GM19397 (cell line): ENCODE measurements at regions not wholly inside any gene's neighbourhood (a gene's known extent, or its start where the extent isn't known, plus 50 kb on each side); places are given as distances from the start of the nearest gene placed in this dataset.

Experiments
- ATAC-seq: cut with Tn5 transposase; IDR thresholded peaks from one replicate; pipeline ENCODE4 v1.9.1; 2021; ENCODE audit warnings: mild to moderate bottlenecking, moderate library complexity; ENCODE audit not compliant: unreplicated experiment

DNA sequence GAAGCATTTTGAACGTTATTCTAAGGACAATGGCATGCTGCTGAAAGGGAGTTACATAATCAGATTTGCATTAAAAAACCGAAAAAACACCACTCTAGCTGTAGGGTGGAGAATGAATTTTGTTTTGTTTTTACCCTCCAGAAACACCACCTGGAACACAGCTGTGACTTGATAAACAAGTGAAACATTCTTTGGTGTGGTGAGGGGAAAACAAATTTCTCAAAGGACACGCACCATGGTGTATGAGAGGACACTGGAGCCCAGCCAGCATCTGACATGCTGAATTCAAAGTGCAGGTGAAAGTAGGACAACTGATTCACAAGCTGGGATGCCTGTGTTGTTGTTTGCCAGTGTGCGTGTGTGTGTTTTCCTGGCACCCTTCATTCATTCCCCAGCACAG lies 554.5 kb upstream of the TBL1XR1 start:
- ATAC-seq = no peak

DNA sequence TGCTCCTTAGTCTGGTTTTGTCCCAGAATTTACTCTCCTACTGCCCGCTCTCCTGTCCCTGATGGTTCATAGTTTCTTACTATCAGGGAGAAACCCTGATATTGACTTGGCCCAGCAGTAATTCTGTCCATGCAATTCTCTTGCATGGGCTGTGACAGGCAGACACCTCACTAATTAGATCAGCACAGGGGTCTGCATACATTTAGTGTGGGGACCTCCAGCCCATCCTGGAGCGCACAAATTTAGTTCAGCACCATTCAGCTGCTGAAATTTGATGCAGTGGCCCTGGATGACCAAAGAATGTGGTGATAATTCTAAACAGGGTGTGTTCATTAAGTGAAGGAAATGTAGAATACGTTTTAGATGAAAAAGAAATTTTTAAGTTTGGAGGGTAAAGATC lies 555.5 kb upstream of the TBL1XR1 start:
- no peak for ATAC-seq

DNA sequence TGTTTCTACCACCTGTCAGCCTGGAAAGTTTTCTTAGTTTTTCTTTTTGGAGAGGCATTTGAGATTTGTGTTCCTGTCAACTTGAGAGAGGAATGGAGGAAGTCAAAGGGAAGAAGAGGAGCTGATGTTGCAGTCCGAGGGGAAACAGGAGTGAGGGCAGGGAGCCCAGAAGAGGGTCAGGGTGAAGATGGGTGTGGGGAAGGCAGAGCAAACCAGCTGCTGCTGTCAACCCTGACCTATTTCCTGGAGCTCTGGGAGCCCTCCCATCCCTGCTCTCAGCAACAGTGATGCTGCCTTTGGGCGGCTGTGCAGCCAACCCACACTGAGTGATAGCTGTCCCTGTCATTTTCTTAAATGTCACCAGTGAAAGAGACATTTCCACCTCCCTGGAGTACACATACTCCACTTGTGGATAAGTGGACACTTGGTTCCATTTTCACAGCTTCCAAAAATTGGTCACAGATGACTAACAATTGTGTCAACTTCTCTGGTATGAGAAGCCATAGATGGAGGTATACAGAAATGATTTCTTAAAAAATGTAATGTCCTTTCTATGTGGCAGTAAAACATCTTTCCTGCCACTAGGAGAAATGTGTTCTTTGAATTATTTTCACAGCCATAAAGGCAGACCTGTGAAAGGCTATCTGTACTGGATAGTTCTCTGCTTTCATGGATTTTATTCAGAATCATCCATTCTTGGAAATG lies 556.3 kb upstream of the TBL1XR1 start:
- ATAC-seq = no peak

DNA sequence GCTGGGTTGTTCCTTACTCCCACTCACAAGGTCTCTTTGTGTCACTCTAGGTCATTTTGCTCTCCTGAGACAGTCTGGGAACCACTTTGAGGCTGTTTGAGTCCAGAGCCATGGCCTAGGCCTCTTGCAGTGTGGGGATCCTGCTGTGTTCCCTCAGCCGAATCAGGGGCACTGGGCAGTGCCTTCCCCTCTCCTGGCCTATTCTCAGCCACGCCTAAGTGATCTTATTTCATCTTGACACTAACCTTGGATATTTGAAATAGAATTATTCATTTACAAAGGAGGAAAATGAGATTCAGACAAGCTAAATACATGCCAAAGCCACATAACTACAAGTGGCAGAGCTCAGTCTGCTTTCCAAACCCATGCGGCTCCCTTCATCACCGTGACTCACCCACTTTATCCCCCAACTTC lies 557.2 kb upstream of the TBL1XR1 start:
- no peak for ATAC-seq

DNA sequence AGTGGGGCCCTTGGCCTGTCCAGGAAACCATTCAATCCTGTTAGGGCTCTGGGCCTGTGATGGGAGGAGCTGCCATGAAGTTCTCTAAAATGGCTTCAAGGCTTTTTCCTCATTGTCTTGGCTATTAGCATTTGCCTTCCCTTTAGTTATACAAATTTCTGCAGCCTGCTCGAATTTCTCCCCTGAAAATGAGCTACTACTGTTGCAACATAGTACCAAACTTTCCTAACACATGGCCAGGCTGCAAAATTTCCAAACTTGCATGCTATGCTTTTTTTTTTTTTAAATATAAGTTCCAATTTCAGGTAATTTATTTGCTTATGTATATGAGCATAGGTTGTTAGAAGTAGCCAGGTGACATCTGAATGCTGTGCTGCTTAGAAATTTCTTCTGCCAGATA lies 560.8 kb upstream of the TBL1XR1 start:
- ATAC-seq = no peak

DNA sequence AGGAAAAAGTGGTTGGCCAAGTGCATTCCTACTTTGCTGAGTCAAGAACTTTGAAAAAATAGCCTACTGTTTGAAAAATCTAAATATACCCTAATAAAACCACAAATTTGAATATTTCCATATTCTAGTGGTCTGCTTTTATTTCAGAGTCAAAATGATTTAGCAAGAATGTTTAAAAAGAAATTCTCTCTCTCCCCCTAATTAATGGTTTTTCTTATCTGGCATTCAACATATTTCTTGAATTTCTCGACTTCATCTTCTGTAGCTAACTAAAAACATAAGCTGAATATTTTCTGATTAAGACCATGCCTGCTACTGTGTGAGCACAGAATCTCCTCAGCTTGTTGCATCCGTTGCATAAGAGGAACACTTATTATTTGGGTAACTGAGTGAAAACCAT lies 563.5 kb upstream of the TBL1XR1 start:
- no peak for ATAC-seq

DNA sequence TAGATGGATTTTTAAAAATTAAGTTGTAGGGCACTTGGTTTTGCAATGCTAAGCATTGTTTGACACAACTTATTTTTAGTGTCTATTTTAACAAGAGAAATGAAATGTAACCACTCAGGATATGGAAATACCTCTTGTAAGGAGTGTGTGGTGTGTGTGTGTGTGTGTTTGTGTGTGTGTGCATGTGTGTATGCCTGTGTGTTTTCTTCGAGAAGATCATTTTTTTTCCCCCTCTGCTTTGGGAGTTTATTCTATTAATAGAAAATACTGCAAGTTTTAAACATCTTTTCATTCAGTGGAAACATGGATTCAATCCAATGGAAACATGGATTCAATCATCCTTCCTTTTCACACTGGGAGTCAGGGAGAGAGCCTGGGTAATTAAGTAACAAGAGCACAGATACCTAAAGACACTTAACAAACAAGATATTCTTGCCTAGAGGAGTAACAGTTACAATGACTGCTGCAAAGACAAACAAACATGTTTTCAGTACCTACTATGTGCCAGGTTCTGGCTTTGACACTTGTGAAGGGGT lies 567.2 kb upstream of the TBL1XR1 start:
- no peak for ATAC-seq

DNA sequence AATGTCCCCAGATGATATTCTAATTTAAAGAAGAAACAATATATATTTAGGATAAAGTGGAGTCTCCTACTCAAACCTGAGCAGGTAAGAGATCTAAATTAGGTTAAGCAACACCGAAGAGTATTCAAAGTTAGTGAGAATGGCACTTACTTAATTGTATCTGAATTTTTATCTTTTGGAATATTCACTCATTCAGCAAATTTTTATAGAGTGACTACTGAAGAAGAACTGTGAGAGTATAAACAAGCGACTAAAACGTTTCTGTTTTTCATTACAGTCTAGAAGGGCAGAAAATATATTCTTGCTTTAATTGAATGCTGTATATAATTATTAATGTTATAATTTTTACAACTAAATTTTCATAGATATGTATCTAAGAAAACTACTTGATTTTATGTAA lies 567.7 kb upstream of the TBL1XR1 start:
- ATAC-seq = no peak

DNA sequence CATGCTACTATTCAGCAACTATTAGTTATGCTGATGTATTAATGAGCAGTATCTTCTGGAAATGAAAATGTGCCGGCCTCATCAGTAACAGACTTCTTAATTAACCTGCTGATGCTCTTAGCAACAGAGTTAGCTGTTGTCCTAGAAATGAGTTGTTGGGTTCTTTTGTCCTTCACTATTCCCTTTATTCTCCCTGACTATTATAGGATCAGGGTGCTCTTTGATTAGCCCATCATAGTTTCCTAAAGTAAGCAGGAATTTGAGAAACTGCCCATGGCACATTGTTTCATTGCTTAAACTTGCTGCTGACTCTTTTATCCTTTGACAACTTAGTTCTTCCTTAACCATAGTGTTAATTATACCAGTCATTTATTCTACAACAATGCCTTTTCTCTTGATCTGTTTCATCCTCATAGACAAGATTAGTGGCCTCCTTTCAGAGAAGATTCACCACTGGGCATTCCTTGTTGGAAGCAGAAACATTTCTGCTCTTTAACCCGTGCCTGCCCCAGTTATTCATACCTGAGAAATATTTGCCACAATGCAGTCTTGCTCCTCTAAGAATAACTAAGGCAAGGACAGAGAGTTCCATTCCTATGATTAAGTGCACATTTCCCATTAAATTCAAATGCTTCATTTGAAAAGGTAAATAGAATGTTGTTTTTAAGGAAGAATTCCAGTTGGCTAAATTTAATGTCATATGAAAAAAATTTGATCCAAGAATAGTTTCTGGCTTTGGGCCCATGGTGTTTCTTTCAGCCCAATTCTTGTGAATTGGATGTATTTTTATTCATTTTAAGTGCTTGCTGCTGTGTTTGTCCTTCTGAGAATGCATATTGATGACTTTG lies 573.3 kb upstream of the TBL1XR1 start:
- no peak for ATAC-seq

DNA sequence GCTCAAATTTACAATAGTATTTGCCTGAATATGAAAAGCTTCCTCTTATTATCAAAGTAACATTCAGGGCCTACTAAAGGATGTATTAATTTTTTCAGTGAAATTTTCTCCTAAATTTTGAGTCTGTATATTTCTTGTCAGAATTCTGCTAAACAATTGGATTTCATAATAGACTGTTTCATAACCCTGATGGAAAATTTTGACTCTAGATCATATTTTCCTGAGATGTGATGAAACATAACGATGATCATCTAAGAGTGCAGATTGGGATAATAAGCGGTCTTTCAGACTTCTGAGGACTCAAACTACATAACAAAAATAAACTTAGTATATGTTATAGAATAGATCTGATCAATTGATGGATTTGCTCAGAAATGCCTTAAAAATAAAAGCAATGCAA lies 574.5 kb upstream of the TBL1XR1 start:
- ATAC-seq = no peak

DNA sequence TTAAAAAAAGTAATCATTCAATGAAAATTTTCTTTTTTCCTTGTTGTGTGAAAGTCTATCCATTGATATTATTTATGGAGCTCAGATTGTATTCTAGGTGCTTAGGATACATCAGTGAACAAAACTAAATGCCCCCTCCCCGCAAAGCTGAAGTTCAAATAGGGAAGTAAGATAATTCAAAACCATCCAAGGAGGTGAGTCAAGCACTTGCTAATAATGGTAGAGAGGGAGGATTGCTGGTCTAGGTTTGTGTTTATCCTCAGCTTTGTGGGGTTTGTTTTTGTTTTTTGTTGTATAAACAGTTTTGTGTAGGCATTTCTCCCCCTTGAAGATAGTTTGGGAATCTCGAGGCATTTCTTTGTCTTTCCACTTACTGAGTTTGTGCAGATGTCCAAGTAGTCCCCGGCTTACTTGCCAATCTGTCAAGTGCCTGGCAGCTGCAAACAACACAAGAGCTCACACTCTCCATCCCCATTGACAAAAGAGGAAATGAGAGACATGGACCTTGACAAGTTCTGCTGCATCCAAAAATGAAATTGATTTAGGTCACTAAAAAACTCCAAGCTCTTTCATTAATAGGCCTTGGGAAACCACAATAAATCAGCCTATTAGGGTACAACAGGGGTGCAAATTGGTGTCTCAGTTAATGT lies 575.8 kb upstream of the TBL1XR1 start:
- no peak for ATAC-seq

DNA sequence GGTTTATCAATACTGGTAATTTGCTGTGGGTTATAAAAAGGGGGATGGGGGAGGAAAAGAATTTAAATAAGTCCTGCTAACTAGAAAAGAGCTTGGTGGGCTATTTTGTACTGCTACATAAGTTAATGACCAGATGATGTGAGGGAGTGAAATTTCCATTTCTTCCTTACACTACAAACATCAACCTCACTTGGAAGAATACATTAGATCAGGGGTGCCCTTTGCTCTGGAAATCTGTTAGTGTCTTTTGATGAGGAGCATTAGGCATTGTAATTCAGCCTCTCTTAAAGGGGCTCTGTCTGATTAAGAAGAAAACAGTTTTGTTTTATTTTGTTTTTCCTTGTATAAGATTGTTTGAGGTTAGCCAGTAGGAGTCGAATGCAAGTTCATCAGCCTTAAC lies 576.4 kb upstream of the TBL1XR1 start:
- no peak for ATAC-seq

DNA sequence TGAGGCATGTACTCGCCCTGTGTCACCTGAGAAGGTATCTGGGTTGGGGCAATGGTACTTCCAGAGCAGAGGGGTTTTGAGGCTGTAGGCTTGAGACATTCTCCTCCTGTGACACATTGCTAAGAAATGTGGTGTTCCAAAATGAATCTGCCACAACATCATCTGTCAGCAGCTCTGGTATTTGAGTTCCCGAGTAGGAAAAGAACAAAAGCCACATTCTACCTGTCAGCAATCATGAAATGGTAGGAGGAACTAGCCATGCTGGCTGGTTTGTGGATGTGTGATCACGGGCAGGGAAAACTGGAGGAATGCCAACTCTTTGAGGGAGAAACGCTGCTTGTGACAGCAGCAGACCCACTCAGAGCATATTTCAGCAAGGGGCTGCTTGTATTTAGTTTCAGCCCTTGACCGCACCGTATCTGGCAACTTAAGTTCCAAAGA lies 579.4 kb upstream of the TBL1XR1 start:
- ATAC-seq = no peak

DNA sequence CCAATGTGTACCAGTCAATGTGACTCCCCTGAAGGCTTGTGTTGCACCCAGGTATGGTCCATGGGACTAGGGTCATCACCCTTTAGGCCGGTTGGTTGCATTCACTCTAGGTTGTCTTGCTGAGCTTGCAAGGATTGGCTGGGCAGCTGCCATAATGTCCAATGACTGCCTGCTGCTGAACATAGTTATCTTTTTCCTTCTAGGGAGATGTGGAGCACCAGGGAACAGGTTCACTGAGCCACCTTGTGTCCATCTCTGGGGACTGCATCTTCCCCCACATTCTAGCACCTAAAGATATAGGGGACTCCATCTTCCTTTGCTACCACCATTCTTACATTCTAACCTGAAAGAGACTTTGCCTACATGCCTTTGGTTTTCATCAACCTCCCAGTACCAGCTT lies 580.4 kb upstream of the TBL1XR1 start:
- peak; percentile 78 for ATAC-seq

DNA sequence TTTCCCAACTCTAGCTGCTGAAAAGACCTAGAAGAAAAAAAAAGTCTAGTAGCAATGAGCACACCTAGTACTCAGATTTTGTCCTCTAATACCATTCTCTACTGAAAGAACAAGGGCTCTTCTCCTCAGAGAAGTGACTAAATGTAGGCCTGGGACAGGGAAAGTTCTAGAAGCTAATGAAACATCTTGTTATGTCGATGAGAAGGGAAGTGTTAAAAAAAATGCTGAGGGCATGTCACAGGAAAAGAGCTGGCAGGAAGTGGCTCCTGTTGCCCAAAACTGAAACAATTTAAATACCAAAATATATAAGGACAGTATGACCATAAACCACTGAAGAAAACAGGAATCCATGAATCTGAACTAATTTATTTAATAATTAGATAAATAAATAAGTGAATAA lies 581.4 kb upstream of the TBL1XR1 start:
- ATAC-seq = no peak

DNA sequence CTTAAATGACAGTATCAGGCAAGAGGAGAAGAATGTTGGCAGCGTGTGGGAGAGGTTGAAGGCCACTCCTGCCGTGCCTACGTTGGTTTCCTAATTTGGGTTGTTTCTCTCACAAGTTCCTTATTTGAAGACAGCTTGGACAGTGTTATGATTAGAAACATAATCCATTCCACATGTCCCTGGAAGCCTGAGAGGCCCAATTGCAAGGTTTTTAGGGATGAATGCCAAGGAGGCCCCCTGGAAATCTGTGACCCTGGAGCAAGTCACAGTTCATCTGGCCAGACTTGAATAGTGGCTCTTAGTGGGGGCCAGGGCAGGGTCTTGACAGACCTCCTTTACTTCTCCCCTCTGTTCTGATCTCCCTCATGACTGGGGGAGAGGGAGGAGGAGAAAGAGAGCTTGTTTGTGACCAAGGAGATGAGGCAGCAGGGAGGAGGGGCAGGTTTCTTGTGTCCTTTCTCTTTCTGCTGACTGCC lies 584.4 kb upstream of the TBL1XR1 start:
- no peak for ATAC-seq

DNA sequence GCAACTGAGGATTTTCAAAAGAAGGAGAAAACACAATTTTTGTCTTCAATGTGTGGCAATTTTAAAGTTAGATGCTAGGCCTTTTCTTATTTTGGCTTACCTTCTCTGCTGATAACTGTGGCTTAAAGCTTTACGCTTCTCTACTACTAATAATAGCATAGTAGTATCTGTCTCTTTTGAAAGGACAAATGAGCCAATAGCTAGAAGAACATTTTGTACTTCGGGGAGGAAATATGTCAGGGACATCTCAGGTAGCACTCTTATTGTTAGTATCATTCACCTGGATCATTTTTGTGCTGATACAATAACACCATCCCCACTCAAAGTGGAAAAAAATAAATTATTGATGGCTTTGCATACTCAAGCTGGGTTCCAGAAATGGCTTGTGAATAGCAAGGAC lies 586.1 kb upstream of the TBL1XR1 start:
- ATAC-seq = no peak

DNA sequence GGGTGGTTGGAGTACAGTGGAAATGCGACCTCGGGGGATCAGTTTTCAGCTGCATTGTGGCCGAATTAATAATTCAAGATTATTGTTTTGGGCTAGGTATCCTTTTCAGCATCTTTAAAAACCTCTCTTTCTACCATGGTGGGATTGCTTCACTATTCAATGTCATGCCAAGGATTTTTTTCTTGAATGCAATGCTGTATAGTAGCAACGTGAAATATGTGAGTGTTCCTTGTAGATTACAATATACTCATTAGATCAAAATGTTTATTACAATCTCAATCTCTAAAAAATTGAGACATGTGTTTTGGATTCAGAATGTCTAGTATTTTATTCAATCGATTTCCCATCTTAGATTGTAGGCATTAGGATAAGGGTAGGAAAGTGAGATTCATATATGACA lies 586.5 kb upstream of the TBL1XR1 start:
- no peak for ATAC-seq

DNA sequence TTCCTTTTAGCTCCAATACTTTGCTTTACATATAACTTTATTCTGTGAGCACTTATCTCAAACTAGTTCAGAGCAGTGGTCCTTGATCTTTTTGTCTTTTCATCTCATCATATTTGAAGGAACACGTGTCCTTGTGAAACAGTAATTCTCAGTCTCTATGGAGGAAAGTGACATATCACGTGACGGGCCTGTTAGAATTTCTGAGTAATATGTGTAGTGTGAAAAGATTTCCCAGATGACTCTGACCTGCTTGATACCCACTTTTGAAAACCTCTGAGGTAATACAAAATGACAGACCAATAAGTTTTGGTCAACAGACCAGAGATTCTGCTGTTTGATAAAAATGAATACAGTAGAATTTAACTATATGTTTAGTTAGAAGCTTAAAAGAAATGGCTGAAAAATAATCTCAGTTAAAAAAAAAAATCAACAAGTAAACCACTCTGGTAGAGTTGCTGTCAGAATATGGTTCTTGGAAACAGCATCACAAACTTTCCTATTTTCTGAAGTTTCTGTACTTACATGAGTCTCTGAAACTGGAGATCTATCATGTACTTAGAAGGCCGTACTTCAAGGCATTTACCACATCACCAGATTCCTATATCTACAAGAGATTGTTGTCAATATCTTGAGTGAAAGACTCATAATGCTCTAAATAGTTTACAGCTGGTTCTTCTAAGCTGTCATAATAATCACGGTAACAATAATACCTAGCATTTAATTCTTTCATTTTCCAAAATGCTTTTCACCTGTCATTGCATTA lies 590.2 kb upstream of the TBL1XR1 start:
- no peak for ATAC-seq

DNA sequence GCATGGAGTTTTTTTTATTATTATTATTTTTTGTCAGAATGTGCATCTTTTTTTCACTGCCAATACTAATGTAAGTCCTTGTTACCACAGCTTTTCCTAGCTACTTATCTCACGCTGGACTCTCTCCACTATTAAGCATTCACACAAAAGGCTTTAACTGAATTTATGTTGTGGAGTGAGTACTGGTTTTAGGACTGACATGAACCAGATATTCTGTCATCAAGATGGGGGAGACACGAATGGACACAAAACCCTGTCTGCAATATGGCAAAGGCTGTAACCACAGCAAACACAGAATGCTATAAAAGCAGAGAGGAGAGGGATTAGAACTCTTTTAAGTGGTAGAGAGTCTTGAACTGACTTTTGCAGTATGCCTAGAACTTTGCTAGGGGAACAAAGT lies 592.2 kb upstream of the TBL1XR1 start:
- no peak for ATAC-seq
